HT-29 (cell line): ENCODE measurements at regions not wholly inside any gene's neighbourhood (a gene's known extent, or its start where the extent isn't known, plus 50 kb on each side); places are given as distances from the start of the nearest gene placed in this dataset.
"Not testable (repeated sequence)": the region's sequence is repeated elsewhere in the genome, so short reads cannot be mapped to it uniquely, and the experiment has no call there.

ENCODE experiments used
- DNase-seq: peaks from one replicate; pipeline ENCODE4 v3.0.0-alpha.2; 2015; ENCODE audit warnings: low spot score

DNA sequence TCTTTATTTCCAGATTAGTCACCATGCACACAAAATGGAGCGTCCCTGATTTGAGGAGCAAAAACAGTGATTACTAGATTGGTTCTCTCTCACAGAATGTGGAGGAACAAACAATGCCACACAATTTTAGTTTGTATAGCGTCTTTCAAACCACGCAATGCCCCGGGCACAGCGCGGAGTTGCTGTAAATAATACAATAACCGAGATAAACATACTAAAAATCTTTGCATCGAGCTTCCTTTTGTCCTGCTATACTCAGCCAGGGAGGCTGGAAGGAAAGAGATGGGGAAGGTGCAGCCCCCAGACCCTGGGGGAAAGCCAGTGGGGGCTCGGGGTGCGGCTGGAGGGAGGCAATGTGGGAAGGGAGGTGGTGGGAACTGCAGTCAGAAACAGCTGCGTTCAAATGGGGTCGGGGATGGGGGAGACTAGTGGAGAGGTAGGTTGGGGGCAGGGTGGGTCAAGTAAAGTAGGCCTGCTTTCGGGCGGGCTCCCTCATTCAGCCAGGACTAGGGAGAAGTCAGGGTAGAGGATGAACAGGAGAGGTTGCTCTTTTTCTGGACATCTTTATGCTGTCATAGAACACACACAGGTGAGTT lies 366.3 kb downstream of the RPS6KC1 start:
- no peak for DNase-seq

DNA sequence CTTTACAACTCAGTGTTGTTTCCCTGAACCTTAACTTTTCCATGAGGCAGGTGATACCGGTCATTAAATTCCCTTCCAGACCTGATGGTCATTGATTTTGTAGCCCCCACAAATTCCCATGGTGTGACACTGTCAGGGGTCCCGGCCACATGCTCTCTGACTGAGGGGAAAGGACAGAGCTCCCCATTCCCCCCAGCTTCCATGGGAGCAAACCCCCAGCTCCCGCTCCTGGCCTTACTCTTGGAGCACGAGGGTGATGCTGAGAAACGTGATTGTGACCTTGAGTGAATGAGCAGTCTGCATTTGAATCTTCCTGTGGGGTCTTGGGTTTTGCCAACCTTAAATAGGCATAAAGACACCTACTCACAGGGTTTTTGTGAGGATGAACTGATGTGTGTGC lies 366.8 kb downstream of the RPS6KC1 start:
- DNase-seq, result no peak

DNA sequence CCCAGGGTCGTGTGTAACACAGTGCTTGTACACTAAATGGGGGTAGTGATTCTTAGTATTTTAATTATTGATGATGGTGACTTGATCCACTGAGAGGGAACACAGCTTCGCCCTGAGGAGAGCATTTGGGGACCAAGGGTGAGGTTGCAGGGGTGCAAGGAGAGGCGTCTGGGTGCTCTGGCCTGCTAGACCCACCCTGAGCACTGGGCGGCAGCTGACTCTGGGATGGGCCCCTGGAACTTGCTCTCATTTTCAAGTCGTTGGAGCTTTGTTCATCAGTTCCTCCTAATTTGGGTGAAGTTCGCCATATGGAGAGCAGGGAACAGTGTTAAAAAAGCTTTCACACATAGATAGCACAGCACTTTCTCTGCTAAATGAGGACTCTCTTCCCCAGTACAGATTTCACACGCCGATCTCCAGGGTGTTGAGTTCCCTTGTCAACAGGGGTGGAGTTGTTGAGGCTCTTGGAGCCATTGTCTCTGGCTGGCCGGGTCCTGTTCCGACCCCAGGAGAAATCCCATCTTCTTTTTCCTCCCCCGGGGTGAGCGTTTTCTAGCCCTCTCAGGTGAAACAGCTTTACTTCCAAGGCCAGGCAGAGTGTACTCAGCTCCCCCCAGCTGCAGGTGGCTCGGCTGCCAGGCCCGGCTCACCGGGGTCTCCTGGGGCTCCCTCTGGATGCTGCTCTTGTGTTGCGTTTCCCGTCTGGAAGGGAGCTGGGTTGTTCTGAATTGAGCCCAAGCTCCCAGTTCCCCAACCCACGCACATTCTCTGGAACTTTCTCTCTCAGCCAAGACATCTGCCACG lies 367.4 kb downstream of the RPS6KC1 start:
- no peak for DNase-seq

GRCh38 chr1:213419401-213420030 lies 368.5 kb downstream of the RPS6KC1 start:
- peak; percentile 7 for DNase-seq

GRCh38 chr1:213421178-213421577 lies 370.1 kb downstream of the RPS6KC1 start:
- DNase-seq, result not testable (repeated sequence)

DNA sequence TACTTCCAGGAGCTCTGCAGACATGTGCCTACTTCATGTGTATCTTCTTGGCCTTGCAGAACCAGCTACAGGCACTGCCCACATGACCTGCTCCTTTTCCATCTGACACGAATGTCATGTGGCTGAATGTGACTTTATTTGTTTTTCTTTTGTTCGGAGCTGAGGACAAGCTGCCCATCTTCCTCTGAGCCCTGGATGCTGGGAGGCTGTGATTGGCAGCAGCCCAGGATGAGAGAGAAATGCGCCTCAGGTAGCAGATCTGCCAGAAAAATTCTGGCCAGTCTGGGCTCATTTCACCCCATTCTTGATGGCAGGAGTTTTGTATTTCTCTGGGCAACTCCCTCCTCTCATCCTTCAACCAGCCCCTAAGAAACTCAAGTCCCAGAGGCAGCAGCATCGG lies 372.0 kb downstream of the RPS6KC1 start:
- DNase-seq, result no peak

DNA sequence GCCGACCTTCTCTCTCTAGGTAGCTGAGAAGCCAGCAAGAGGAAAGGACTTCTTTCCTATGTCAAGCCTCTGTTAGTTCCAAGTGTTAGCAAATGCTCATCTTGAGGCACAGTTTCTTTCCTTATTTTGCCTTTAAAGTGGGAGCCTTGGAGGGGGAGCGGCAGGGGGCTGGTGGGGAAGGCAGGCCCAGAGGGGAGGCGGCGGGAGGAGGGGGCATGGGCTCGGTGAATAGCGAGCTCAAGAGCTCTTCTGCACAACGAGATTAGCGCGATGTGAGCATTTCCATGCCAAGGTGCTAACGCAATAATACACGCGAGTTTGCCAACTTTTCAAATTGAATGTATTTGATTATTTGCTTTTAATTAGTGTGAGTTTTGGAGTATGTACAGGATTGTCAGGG lies 372.6 kb downstream of the RPS6KC1 start:
- DNase-seq, result no peak

DNA sequence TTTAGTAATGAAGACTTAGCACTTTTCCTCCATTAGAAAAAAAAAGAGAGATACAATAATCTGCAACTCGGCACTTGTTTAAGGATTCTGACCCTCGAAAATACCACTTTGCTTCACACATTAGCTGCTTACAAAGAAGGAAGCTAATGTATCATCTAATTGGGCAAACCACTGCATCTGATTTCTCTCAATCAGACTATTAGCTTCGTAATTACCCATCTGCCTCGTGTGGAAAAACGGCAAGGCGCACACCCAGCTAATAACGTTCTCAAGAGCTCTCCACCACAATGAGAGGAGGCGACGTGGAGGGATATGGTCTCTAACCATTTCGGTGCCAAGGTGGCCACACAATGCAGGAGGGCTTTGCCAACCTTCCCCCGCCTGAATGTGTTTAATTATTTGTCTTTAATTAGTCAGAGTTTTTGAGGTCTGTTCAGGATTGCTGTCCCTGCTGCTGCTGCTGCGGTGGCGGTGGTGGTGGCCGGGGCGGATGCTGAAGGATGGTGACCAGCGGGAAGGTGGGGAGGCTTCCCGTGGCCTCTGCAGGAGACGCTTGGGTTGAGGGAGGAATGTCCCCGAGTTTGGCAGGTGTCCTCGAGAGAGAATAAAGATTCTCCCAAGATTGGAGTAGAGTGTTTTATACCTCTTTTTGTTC lies 374.5 kb downstream of the RPS6KC1 start:
- no peak for DNase-seq

- no peak for DNase-seq
Measured at GRCh38 chr1:213429642-213430041, 378.6 kb downstream of the RPS6KC1 start.

GRCh38 chr1:213435715-213436114 lies 384.7 kb downstream of the RPS6KC1 start:
- DNase-seq, result no peak

- no peak for DNase-seq
Measured at GRCh38 chr1:213438339-213438738, 387.3 kb downstream of the RPS6KC1 start.

GRCh38 chr1:213439703-213440102 lies 388.7 kb downstream of the RPS6KC1 start:
- DNase-seq, result no peak

- no peak for DNase-seq
Measured at GRCh38 chr1:213440766-213441165, 389.7 kb downstream of the RPS6KC1 start.

- peak; percentile 19 for DNase-seq
Measured at GRCh38 chr1:213443415-213443814, 392.4 kb downstream of the RPS6KC1 start.

- no peak for DNase-seq
Measured at GRCh38 chr1:213444224-213444623, 393.2 kb downstream of the RPS6KC1 start.

- DNase-seq, result no peak
Measured at GRCh38 chr1:213446496-213446895, 395.5 kb downstream of the RPS6KC1 start.

- no peak for DNase-seq
Measured at GRCh38 chr1:213448360-213448759, 397.3 kb downstream of the RPS6KC1 start.

- DNase-seq, result no peak
Measured at GRCh38 chr1:213448776-213449175, 397.7 kb downstream of the RPS6KC1 start.

GRCh38 chr1:213452501-213452900 lies 401.5 kb downstream of the RPS6KC1 start:
- DNase-seq, result no peak

GRCh38 chr1:213457186-213457585 lies 406.1 kb downstream of the RPS6KC1 start:
- no peak for DNase-seq

DNA sequence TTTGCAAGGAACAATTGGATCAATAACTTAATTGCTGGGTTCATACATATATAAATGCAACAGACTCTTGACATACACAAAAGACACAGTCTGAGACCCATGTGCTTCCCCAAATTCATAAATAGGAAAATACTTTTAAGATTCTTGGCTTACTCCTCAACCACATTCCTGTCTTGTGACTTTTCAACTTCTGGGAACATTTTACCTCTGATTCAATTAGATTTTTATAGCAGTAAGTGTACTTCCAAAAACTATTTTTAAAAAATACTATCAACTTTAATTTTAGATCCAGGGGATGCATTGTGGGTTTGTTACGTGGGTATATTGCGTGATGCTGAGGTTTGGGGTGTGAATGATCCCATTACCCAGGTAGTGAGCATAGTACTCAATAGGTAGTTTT lies 406.7 kb downstream of the RPS6KC1 start:
- no peak for DNase-seq

DNA sequence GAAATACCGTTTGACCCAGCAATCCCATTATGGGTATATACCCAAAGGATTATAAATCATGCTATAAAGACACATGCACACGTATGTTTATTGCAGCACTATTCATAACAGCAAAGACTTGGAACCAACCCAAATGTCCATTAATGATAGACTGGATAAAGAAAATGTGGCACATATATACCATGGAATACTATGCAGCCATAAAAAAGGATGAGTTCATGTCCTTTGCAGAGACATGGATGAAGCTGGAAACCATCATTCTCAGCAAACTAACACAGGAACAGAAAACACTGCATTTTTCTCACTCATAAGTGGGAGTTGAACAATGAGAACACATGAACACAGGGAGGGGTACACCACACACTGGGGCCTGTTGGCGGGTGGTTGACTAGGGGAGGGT lies 411.3 kb downstream of the RPS6KC1 start:
- not testable (repeated sequence) for DNase-seq
